GM12865 (cell line): ENCODE measurements at regions not wholly inside any gene's neighbourhood (a gene's known extent, or its start where the extent isn't known, plus 50 kb on each side); places are given as distances from the start of the nearest gene placed in this dataset.

Source experiments
- DNase-seq: peaks from one replicate; pipeline ENCODE4 v3.0.0; 2010; ENCODE audit warnings: low read depth
- H3K4me3 ChIP-seq: 2 replicates; pipeline ENCODE4 v1.5.1; 2011; ENCODE audit warnings: mild to moderate bottlenecking, low read depth, low read length, control low read depth
- CTCF ChIP-seq: IDR thresholded peaks from 2 replicates; pipeline ENCODE4 v1.5.1; 2011; ENCODE audit warnings: low read length, control low read depth, low read depth, inconsistent platforms; ENCODE audit not compliant: insufficient read depth; ENCODE audit errors: missing control alignments

DNA sequence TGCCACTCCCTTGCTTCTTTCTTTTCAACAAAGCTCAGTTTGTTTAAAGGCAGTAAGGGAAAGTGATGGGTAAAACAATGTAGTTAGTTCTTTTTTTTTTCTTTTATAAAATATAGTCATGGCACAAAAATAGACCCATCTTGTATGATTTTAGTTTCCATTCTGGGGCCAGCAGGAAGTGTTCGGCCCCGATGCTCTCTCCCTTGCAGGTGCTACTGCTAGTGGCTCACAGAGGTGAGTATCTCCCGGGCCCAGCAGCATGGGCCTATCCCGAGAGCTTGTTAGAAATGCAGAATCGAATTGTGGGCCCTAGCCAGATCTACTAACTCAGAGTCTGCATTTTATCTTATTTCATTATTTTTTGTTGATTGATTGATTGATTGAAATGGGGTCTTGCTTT is 78.7 kb downstream of the SYNE3 start:
- no peak for TF ChIP-seq CTCF
- no peak for DNase-seq
- H3K4me3 ChIP-seq = no peak overlapping the region

DNA sequence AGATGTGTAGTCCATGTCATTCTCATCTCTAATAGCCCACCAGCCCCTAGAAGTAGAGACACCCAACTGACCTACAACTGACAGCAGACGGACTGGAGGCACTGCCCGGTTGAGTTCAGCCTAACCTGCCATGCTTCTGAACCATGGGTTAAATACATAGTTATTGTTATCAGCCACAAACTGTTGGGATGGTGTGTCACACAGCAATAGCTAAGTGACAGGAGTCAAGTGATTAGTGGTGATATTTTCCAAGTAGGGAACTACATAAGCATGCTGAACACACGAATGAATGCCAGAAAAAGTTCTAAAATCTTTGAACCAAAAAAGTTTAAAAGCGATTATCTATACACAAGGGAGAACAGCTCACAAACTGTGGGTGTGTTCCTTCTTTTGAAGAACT is 80.1 kb downstream of the SYNE3 start:
- DNase-seq = no peak
- no peak overlapping the region for H3K4me3 ChIP-seq
- TF ChIP-seq CTCF = no peak

GRCh38 chr14:95434121-95434520 is 82.3 kb downstream of the SYNE3 start:
- no peak for DNase-seq
- no peak for TF ChIP-seq CTCF

DNA sequence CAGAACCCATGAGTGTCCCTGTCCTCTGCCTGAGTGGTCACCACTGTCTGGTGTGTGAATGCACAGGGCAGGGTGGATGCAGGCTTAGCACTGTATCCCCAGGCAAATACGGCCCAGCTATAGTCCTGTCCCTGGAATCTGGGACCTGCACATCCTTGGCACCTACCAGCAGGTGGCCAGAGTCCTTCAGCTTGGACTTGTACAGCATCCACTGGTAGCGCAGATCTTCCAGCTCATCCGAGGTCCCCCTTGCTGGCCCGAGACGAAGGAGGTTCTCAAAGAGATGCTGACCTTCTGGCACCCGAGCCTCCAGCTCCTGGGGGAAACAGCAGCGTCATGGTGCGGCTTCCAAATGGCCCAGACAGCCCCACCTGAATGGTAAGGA is 83.4 kb downstream of the SYNE3 start:
- no peak for DNase-seq
- no peak for TF ChIP-seq CTCF
- H3K4me3 ChIP-seq = no peak overlapping the region

More at GRCh38 chr14:95434121-95434520, 82.3 kb downstream of the SYNE3 start:
- no peak overlapping the region for H3K4me3 ChIP-seq

DNA sequence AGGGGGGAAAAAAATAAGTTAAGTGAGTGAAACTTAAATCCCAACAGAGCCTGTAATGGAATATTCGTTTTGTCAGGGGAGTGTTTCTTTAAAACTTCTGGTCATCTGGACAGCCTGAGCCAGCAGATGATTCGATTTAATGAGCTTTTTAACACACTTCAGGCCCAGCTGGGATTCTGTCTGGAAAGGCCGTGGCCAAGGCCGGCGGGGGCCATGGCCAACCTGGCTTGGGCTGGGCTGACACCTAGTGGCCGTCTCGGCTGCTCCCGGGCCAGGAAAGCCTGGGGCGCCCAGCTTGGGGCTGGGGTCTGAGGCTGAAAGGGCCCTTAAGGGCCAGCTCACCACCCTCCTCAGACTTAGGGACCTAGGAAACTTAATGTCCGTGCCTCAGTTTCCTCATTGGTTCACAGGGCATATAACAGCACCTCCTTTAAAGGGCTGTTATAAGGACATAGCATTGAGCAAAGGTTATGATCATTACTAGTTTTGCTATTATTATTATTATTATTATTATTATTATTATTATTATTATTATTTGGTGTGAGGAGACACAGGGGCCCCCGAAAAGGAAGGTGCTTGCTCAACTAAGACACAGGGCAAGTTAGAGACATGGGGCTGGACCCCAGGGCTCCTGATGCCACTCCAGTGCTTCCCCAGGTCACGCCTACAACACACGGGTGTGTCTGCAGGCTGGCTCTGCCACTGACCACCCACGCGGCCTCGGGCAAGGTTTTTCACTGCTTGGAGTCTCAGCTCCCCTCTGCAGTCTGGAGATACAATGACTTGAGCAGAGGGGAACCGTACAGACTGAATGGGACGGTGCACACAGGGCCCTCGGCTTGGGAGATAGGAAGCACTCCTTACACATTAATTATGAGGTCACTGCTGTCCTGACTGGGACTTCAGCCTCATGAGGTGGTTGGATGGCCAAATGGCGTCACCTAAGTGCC is 84.0 kb downstream of the SYNE3 start:
- TF ChIP-seq CTCF = peak; percentile 20
- no peak overlapping the region for H3K4me3 ChIP-seq
- no peak for DNase-seq

DNA sequence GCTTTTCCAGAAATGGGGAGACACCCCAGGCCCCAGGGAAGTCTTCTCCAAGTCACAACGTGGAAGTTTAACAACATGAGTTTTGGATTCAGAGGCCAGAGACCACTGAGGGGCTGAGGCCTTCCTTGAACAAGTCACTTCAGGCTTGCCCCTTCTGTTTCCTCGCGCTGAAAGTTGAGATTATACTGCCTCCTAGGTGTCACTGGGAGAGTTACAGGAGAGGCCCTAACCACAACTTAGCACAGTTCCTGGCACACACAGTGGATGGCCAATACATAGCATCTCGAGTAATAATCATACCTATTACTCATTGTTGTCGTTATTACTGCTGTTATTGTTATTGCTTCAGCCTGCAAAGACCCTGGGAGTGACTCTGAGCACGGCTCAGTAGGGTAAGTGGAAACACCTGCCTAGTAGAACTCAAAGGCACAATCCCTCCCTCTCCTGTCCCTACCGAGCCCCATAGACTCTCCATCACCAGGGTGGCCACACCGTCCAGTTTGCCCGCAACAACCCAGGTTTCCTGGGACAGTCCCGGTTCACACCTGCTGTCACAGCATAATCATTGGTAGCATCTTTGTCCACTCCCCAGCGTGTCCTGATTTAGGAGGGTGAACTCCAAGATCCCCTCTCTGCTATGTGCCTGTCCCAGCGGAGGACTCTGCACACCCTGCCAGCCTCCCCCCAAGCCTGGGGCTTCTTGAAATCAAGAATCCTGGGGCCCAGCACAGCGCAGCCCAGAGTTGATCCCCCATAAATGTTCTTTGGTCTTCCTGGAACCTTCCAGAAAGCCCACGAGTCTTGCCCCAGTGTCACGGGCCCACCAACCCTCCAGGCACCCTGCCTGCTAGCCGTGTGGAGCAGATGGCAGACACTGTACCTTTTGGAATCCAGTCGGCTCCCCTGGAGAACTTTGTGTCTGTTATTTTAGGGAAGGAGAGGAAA is 85.0 kb downstream of the SYNE3 start:
- TF ChIP-seq CTCF = peak; percentile 39
- peak; percentile 39 for DNase-seq
- no peak overlapping the region for H3K4me3 ChIP-seq
